ENCODE measurements at regions not wholly inside any gene's neighbourhood (a gene's known extent, or its start where the extent isn't known, plus 50 kb on each side); places are given as distances from the start of the nearest gene placed in this dataset.

DNA sequence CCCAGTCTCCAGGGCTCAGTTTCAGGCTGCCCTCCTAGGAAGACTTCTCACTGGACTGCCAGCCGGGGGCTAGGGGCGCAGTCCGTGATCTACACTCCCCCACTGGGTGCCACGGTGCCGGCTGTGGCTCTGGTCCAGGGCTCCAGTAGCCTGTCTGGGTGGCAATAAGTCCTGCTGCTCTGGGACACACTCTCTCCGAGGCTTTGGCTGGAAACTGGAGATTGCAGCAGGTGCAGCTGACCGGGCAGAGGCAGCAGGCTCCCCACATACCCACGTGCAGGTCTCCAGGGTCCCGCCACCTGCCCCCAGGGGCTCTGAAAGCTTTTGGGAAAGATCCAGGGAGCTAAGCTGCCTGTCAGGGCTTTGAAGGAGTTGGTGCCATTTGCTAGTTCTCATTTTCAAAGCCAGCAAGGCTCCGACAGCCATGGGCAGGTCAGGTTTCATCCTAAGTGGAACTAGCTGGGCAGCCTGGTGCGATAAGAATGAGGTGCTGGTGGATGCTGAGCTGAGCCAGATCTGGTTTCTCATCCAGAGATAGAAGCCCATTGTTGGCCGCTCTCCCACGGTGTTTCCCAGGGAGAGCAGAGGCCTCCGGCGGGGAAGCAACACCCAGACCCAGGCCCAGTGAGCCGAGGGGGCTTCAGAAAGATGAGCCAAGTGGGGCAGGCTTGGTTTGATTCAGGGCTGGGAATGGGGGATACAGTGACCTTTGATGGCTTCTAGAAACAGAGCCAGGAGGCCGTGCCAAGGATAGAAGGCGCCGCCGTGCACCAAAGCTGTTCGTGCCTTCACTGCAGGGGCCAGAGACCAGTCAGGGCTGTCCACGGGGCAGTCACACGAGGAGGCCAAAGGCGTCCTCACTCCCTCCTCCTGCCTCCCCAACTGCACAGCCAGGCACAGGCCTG, 141.7 kb upstream of the GPC1 start:
- TF ChIP-seq CTCF (IDR thresholded peaks at IDR 0.05) (no peak), POLR2A (IDR thresholded peaks at IDR 0.05) (no peak)
